ENCODE measurements at regions not wholly inside any gene's neighbourhood (a gene's known extent, or its start where the extent isn't known, plus 50 kb on each side); places are given as distances from the start of the nearest gene placed in this dataset.
A peak's percentile ranks its signal among the peaks of the same experiment; 100 is the strongest.

- DNase-seq (ENCODE audit: low spot score): no peak
Measured at GRCh38 chr12:86683568-86684304, 427.5 kb upstream of the MGAT4C start.

DNA sequence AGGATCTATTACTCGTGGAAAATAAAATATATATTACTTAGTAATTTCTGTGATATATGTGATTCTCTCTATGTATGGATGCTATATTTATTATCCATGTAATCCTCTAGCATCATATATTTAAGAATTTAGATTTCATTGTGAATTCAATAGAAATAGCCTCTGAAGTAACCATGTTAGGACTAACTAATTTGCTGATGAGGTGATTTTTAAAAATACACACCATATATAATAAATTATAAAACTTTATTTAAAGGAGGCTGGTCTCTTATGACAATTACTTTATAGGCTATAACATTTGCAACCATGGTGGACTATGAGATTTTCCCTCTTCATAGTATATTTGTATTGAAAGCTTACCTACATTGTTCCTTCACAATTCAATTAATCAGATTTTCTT lies 424.9 kb upstream of the MGAT4C start:
- no peak for DNase-seq (ENCODE audit: low spot score)

- DNase-seq (ENCODE audit: low spot score): no peak
Measured at GRCh38 chr12:86675197-86675596, 419.0 kb upstream of the MGAT4C start.

- no peak for DNase-seq (ENCODE audit: low spot score)
Measured at GRCh38 chr12:86670986-86671385, 414.8 kb upstream of the MGAT4C start.

GRCh38 chr12:86669010-86669409 lies 412.8 kb upstream of the MGAT4C start:
- peak; percentile 52 for DNase-seq (ENCODE audit: low spot score)

DNA sequence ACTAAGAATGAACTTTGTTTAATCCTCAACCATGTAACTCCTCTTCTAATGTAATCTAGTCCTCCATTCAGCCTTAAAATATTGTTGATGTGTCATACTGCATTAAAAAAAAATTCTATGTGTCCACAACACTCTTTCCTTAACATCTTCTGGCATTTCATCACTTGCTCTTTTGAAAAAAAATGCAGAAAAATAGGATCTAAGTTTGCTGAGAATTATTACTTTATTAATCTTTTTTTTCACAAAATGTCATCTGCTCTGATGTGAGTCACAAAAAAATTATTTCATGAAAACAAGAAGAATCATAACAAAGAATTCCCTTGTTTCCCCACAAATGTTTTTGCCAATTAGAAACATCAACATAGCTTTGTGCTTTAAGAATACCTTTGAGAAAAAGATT lies 410.1 kb upstream of the MGAT4C start:
- no peak for DNase-seq (ENCODE audit: low spot score)

DNA sequence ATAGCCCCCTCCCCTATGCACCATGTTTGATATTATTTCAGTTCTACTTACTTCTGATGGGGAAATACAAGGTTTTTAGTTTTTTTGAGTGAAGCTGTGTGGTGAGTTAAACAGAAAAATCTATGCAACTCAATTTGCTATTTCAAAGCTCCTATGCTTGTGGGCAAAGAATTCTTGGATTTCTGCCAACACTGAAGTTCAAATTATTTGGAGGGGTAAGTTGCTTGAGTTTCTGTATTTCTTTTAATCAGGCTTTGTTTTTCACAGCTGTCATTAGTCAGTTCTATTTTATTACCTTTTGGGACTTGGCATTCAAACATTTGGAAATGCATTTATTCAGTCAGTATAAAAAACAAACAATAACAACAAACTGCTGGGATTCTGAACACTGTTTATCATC lies 407.5 kb upstream of the MGAT4C start:
- DNase-seq (ENCODE audit: low spot score): no peak

DNA sequence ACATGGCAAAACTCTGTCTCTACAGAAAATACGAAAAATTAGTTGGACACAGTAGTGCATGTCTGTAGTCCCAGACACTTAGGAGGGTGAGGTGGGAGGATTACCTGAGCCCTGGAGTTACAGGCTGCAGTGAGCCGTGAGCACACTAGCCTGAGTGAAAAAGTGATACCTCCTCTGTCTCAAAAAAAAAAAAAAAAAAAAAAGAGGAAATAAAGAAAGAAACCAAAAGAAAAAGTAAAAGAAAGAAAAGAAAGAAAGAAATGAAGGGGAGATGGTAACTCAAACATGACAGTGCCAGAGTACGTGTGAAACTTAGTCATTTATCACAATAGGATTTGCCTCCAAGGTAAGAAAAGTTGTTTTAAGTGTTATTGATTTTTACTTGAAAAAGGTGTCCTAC lies 407.0 kb upstream of the MGAT4C start:
- no peak for DNase-seq (ENCODE audit: low spot score)

DNA sequence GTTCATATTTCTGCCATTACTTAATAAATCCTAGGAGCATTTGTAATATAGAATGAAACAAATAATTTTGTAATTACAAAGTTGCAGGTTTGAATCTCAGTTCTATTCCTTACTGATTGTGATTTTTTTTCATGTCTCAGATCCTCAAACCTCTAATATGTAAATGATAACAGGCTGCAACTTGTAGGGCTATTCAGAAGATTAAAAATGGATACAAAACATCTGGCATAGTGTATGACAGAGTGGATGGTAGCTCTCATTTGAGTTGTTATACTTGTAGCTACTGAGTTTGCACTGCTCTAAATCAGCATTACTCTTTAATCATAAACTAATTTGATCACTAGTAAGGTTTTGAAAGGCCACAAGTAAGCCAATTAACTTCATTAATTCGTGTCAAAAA lies 406.3 kb upstream of the MGAT4C start:
- DNase-seq (ENCODE audit: low spot score): no peak

- peak; percentile 76 for DNase-seq (ENCODE audit: low spot score)
Measured at GRCh38 chr12:86660488-86661147, 404.4 kb upstream of the MGAT4C start.

DNA sequence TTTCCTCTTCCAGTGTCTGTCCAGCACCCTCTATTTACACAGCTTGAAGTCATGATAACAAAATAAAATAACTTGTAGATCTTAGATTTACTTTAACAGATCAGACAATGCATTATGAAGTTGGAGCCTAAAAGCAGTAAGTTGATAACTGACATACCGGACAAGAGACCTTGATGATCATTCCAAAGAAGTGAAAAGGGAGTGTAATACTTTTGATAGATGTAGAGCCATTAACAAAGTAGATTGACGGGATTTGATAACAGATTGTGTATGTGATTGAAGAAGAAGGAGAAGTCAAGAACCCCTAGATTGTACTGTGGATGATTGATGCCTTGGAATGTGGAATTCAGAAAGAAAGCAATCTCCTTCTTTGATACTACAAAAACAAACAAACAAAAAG lies 403.8 kb upstream of the MGAT4C start:
- no peak for DNase-seq (ENCODE audit: low spot score)

GRCh38 chr12:86658303-86658702 lies 402.1 kb upstream of the MGAT4C start:
- DNase-seq (ENCODE audit: low spot score): no peak

DNA sequence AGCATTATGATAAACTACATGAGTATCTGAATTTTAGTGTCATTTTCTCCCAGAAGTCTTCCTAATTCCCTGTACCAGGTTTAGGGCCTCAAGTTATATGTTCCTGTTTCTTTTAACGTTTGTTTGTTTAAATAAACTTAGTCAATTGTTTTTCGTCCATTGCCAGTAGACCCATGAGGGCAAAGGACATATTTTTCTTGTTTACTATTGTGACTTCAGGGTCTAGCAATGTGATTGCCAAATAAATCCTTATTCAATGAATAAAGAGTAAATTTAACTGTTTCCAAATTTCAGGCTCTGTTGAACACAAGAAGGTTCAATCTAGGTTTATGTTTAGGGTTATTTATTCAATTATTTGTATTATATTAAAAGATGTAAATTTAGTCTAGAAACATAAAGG lies 391.6 kb upstream of the MGAT4C start:
- no peak for DNase-seq (ENCODE audit: low spot score)

DNA sequence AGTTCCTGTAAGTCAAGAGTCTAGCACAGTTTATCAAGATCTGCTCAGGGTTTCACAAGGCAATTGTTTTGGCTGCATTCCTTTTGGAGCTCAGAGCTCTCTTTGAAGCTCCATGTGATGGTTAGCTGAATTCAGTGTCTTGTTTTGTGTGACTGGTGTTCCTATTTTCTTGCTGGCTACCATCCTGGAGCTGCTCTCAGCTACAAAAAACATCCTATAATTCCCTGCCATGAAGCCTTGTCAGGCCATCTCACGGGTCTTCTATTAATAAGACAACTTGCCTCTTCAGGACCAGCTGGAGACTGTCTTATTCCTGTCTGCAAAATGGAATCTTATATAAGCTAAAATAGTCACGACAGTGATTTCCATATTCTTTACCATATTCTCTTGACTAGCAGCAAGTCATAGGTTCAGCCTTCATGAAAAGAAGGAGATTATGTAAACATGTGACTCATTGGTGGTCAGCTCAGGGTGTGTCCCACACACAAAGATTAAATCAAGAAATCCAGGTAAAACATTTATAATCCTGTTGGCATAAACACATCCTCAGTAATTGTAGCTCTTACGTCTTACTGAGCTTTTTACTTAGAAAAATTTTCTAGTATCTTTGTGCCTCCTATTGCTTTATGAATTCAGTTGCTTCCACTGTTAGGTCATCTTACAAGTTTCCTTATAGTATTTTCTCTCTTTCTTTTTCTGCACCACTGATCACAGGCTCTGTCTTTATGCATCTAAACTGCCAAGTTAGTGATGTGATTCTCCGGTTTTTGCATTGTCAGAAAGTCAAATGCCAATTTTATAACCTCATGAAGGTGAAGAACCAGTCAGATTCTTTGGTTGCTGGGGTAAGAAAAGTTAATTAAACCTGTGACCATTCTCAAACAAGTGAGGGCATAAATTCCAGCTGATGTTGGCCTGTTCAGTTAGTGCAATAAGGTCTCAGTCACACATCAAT lies 378.5 kb upstream of the MGAT4C start:
- peak; percentile 57 for DNase-seq (ENCODE audit: low spot score)

- DNase-seq (ENCODE audit: low spot score): no peak
Measured at GRCh38 chr12:86627001-86627400, 370.8 kb upstream of the MGAT4C start.

DNA sequence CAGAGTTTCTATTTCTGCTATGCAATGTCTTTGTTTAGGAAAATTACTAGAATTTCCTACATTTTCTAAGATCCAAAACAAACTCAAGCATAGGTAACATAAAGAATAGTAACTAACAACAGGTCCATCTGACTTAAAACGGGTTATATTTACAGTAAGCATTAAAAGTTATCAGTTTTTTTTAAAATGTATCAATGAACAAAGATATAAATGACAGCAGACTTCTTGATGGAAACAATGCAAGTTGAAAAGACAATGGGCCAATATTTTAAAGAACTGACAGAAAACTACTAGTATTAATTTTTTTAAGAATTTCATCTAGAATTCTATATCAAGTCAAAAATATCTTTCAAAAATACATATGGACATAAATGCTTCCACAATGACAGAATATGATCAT lies 367.1 kb upstream of the MGAT4C start:
- DNase-seq (ENCODE audit: low spot score): no peak

GRCh38 chr12:86621957-86622356 lies 365.8 kb upstream of the MGAT4C start:
- DNase-seq (ENCODE audit: low spot score): no peak

DNA sequence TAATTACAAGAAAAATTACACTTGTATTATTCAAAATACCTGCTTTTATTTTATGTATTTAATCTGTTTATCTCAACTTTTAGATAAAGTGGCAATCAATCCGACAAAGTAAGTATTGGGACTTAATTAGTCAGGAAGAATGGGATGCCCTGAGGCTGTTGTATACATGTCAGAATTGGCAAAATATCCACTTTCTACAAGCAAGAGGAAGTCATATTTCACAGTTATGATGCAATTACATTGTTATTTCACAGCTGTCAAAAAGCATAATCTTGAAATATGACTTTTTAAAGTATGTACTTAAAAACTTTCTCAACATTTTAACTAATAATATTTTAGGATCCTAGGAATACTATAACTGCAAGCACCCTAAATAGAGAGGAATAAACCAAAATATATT lies 357.1 kb upstream of the MGAT4C start:
- no peak for DNase-seq (ENCODE audit: low spot score)

- DNase-seq (ENCODE audit: low spot score): no peak
Measured at GRCh38 chr12:86608638-86609037, 352.4 kb upstream of the MGAT4C start.

- DNase-seq (ENCODE audit: low spot score): no peak
Measured at GRCh38 chr12:86601550-86602308, 345.5 kb upstream of the MGAT4C start.

- DNase-seq (ENCODE audit: low spot score): no peak
Measured at GRCh38 chr12:86600664-86601231, 344.6 kb upstream of the MGAT4C start.

GRCh38 chr12:86597431-86597830 lies 341.2 kb upstream of the MGAT4C start:
- no peak for DNase-seq (ENCODE audit: low spot score)
